ENCODE measurements at regions not wholly inside any gene's neighbourhood (a gene's known extent, or its start where the extent isn't known, plus 50 kb on each side); places are given as distances from the start of the nearest gene placed in this dataset.

GRCh38 chr1:98502937-98503336, 158.6 kb upstream of the SNX7 start:
- no peak overlapping the region for H3K4me3 Mint-ChIP-seq
- peaks cover 44% of the 10 kb centered on the region for H3K9me3 Mint-ChIP-seq
- no peaks in the 10 kb centered on the region for H3K4me1 Mint-ChIP-seq (ENCODE audit: low read depth)
- no peaks in the 10 kb centered on the region for H3K27me3 Mint-ChIP-seq
- no peak overlapping the region for H3K27ac Mint-ChIP-seq
- H3K36me3 Mint-ChIP-seq (ENCODE audit: low read depth), result no peaks in the 10 kb centered on the region
- intact Hi-C loops (cut with micrococcal nuclease), result no loop called here

- intact Hi-C loops (cut with micrococcal nuclease), result no loop called here
- H3K4me3 Mint-ChIP-seq, result no peak overlapping the region
- no peaks in the 10 kb centered on the region for H3K4me1 Mint-ChIP-seq (ENCODE audit: low read depth)
- peaks cover 33% of the 10 kb centered on the region for H3K9me3 Mint-ChIP-seq
- H3K27me3 Mint-ChIP-seq, result no peaks in the 10 kb centered on the region
- H3K36me3 Mint-ChIP-seq (ENCODE audit: low read depth), result no peaks in the 10 kb centered on the region
- H3K27ac Mint-ChIP-seq, result no peak overlapping the region
Measured at GRCh38 chr1:98500324-98500723, 161.2 kb upstream of the SNX7 start.

GRCh38 chr1:98498651-98499050, 162.9 kb upstream of the SNX7 start:
- no peaks in the 10 kb centered on the region for H3K27me3 Mint-ChIP-seq
- H3K4me3 Mint-ChIP-seq, result no peak overlapping the region
- intact Hi-C loops (cut with micrococcal nuclease), result no loop called here
- H3K36me3 Mint-ChIP-seq (ENCODE audit: low read depth), result no peaks in the 10 kb centered on the region
- peaks cover 19% of the 10 kb centered on the region for H3K9me3 Mint-ChIP-seq
- H3K4me1 Mint-ChIP-seq (ENCODE audit: low read depth), result no peaks in the 10 kb centered on the region
- no peak overlapping the region for H3K27ac Mint-ChIP-seq

- H3K27me3 Mint-ChIP-seq, result no peaks in the 10 kb centered on the region
- H3K9me3 Mint-ChIP-seq, result peaks cover 19% of the 10 kb centered on the region
- H3K4me1 Mint-ChIP-seq (ENCODE audit: low read depth), result no peaks in the 10 kb centered on the region
- H3K27ac Mint-ChIP-seq, result no peak overlapping the region
- H3K4me3 Mint-ChIP-seq, result no peak overlapping the region
- H3K36me3 Mint-ChIP-seq (ENCODE audit: low read depth), result no peaks in the 10 kb centered on the region
- intact Hi-C loops (cut with micrococcal nuclease), result no loop called here
Measured at GRCh38 chr1:98497497-98497896, 164.0 kb upstream of the SNX7 start.

- no peaks in the 10 kb centered on the region for H3K36me3 Mint-ChIP-seq (ENCODE audit: low read depth)
- H3K4me1 Mint-ChIP-seq (ENCODE audit: low read depth), result no peaks in the 10 kb centered on the region
- no peaks in the 10 kb centered on the region for H3K27me3 Mint-ChIP-seq
- no peak overlapping the region for H3K27ac Mint-ChIP-seq
- intact Hi-C loops (cut with micrococcal nuclease), result no loop called here
- no peak overlapping the region for H3K4me3 Mint-ChIP-seq
- H3K9me3 Mint-ChIP-seq, result peaks cover 8% of the 10 kb centered on the region
Measured at GRCh38 chr1:98496256-98496995, 165.1 kb upstream of the SNX7 start.

- H3K4me3 Mint-ChIP-seq, result no peak overlapping the region
Measured at GRCh38 chr1:98493469-98493868, 168.1 kb upstream of the SNX7 start.

GRCh38 chr1:98490099-98490498, 171.4 kb upstream of the SNX7 start:
- no peaks in the 10 kb centered on the region for H3K36me3 Mint-ChIP-seq (ENCODE audit: low read depth)
- no peaks in the 10 kb centered on the region for H3K9me3 Mint-ChIP-seq
- H3K4me3 Mint-ChIP-seq, result no peak overlapping the region
- H3K27ac Mint-ChIP-seq, result no peak overlapping the region
- intact Hi-C loops (cut with micrococcal nuclease), result no loop called here
- H3K4me1 Mint-ChIP-seq (ENCODE audit: low read depth), result no peaks in the 10 kb centered on the region
- no peaks in the 10 kb centered on the region for H3K27me3 Mint-ChIP-seq

More at GRCh38 chr1:98493469-98493868, 168.1 kb upstream of the SNX7 start:
- H3K36me3 Mint-ChIP-seq (ENCODE audit: low read depth), result no peaks in the 10 kb centered on the region
- intact Hi-C loops (cut with micrococcal nuclease), result no loop called here
- no peak overlapping the region for H3K27ac Mint-ChIP-seq
- H3K27me3 Mint-ChIP-seq, result no peaks in the 10 kb centered on the region
- H3K9me3 Mint-ChIP-seq, result no peaks in the 10 kb centered on the region
- H3K4me1 Mint-ChIP-seq (ENCODE audit: low read depth), result no peaks in the 10 kb centered on the region

- intact Hi-C loops (cut with micrococcal nuclease), result no loop called here
- Mint-ChIP-seq H3K36me3 (ENCODE audit: low read depth) (no peaks in the 10 kb centered on the region), H3K4me3 (no peak overlapping the region), H3K27me3 (no peaks in the 10 kb centered on the region), H3K27ac (no peak overlapping the region), H3K9me3 (no peaks in the 10 kb centered on the region), H3K4me1 (ENCODE audit: low read depth) (peaks cover 5% of the 10 kb centered on the region)
Measured at GRCh38 chr1:98487620-98488019, 173.9 kb upstream of the SNX7 start.

GRCh38 chr1:98482611-98483010, 178.9 kb upstream of the SNX7 start:
- Mint-ChIP-seq H3K4me1 (ENCODE audit: low read depth) (peaks cover 5% of the 10 kb centered on the region), H3K27me3 (no peaks in the 10 kb centered on the region), H3K4me3 (no peak overlapping the region), H3K9me3 (no peaks in the 10 kb centered on the region), H3K36me3 (ENCODE audit: low read depth) (no peaks in the 10 kb centered on the region), H3K27ac (no peak overlapping the region)
- intact Hi-C loops (cut with micrococcal nuclease), result no loop called here

- Mint-ChIP-seq H3K27ac (no peak overlapping the region), H3K9me3 (no peaks in the 10 kb centered on the region), H3K36me3 (ENCODE audit: low read depth) (no peaks in the 10 kb centered on the region), H3K27me3 (no peaks in the 10 kb centered on the region), H3K4me1 (ENCODE audit: low read depth) (peaks cover 5% of the 10 kb centered on the region), H3K4me3 (no peak overlapping the region)
- intact Hi-C loops (cut with micrococcal nuclease), result no loop called here
Measured at GRCh38 chr1:98480271-98480670, 181.2 kb upstream of the SNX7 start.

GRCh38 chr1:98478121-98478520, 183.4 kb upstream of the SNX7 start:
- intact Hi-C loops (cut with micrococcal nuclease), result no loop called here
- no peaks in the 10 kb centered on the region for H3K27me3 Mint-ChIP-seq
- H3K9me3 Mint-ChIP-seq, result no peaks in the 10 kb centered on the region
- H3K4me1 Mint-ChIP-seq (ENCODE audit: low read depth), result peaks cover 13% of the 10 kb centered on the region
- no peak overlapping the region for H3K4me3 Mint-ChIP-seq
- H3K36me3 Mint-ChIP-seq (ENCODE audit: low read depth), result no peaks in the 10 kb centered on the region
- H3K27ac Mint-ChIP-seq, result no peak overlapping the region

- no peaks in the 10 kb centered on the region for H3K36me3 Mint-ChIP-seq (ENCODE audit: low read depth)
- H3K4me3 Mint-ChIP-seq, result no peak overlapping the region
- intact Hi-C loops (cut with micrococcal nuclease), result no loop called here
- H3K4me1 Mint-ChIP-seq (ENCODE audit: low read depth), result peaks cover 14% of the 10 kb centered on the region
- H3K9me3 Mint-ChIP-seq, result no peaks in the 10 kb centered on the region
- H3K27me3 Mint-ChIP-seq, result no peaks in the 10 kb centered on the region
- no peak overlapping the region for H3K27ac Mint-ChIP-seq
Measured at GRCh38 chr1:98472878-98473277, 188.6 kb upstream of the SNX7 start.

- H3K4me3 Mint-ChIP-seq, result no peak overlapping the region
- intact Hi-C loops (cut with micrococcal nuclease), result no loop called here
- peaks cover 16% of the 10 kb centered on the region for H3K4me1 Mint-ChIP-seq (ENCODE audit: low read depth)
- no peak overlapping the region for H3K27ac Mint-ChIP-seq
- H3K9me3 Mint-ChIP-seq, result no peaks in the 10 kb centered on the region
- no peaks in the 10 kb centered on the region for H3K36me3 Mint-ChIP-seq (ENCODE audit: low read depth)
- H3K27me3 Mint-ChIP-seq, result peaks cover 5% of the 10 kb centered on the region
Measured at GRCh38 chr1:98471633-98472032, 189.9 kb upstream of the SNX7 start.

- no peak overlapping the region for H3K4me3 Mint-ChIP-seq
- peaks cover 5% of the 10 kb centered on the region for H3K27me3 Mint-ChIP-seq
- no peak overlapping the region for H3K27ac Mint-ChIP-seq
- no peaks in the 10 kb centered on the region for H3K36me3 Mint-ChIP-seq (ENCODE audit: low read depth)
- H3K4me1 Mint-ChIP-seq (ENCODE audit: low read depth), result peaks cover 11% of the 10 kb centered on the region
- intact Hi-C loops (cut with micrococcal nuclease), result loop anchor here (2.0 kb wide), 2 partner anchors 413 to 1501 kb away; no protein-coding TSS in a partner anchor
- H3K9me3 Mint-ChIP-seq, result no peaks in the 10 kb centered on the region
Measured at GRCh38 chr1:98468111-98468717, 193.3 kb upstream of the SNX7 start.

- Mint-ChIP-seq H3K9me3 (no peaks in the 10 kb centered on the region), H3K4me3 (no peak overlapping the region), H3K27ac (no peak overlapping the region), H3K36me3 (ENCODE audit: low read depth) (no peaks in the 10 kb centered on the region), H3K27me3 (peaks cover 5% of the 10 kb centered on the region), H3K4me1 (ENCODE audit: low read depth) (peaks cover 9% of the 10 kb centered on the region)
- intact Hi-C loops (cut with micrococcal nuclease), result no loop called here
Measured at GRCh38 chr1:98467586-98467985, 193.9 kb upstream of the SNX7 start.
